Left kidney (tissue), 1 donor: ENCODE measurements at regions not wholly inside any gene's neighbourhood (a gene's known extent, or its start where the extent isn't known, plus 50 kb on each side); places are given as distances from the start of the nearest gene placed in this dataset.
"Not testable (repeated sequence)": the region's sequence is repeated elsewhere in the genome, so short reads cannot be mapped to it uniquely, and the experiment has no call there.

ENCODE experiments used
- DNase-seq: peaks from one replicate; pipeline ENCODE4 v3.0.0-alpha.2; 2013

GRCh38 chr6:114648847-114649246 lies 306.0 kb upstream of the HS3ST5 start:
- DNase-seq: no peak

GRCh38 chr6:114638341-114638740 lies 295.5 kb upstream of the HS3ST5 start:
- DNase-seq: no peak

- DNase-seq: no peak
These were observed 291.2 kb upstream of the HS3ST5 start for GRCh38 chr6:114634016-114634415.

GRCh38 chr6:114626226-114626625 lies 283.4 kb upstream of the HS3ST5 start:
- DNase-seq: not testable (repeated sequence)

GRCh38 chr6:114619621-114620200 lies 276.9 kb upstream of the HS3ST5 start:
- no peak for DNase-seq

- no peak for DNase-seq
These were observed 268.9 kb upstream of the HS3ST5 start for GRCh38 chr6:114611696-114612095.

GRCh38 chr6:114608091-114608490 lies 265.3 kb upstream of the HS3ST5 start:
- no peak for DNase-seq

GRCh38 chr6:114605656-114606055 lies 262.8 kb upstream of the HS3ST5 start:
- DNase-seq: no peak

GRCh38 chr6:114600381-114600780 lies 257.6 kb upstream of the HS3ST5 start:
- DNase-seq: no peak

- DNase-seq: no peak
These were observed 252.8 kb upstream of the HS3ST5 start for GRCh38 chr6:114595591-114595990.

- no peak for DNase-seq
These were observed 252.4 kb upstream of the HS3ST5 start for GRCh38 chr6:114595186-114595585.

GRCh38 chr6:114592506-114592905 lies 249.7 kb upstream of the HS3ST5 start:
- no peak for DNase-seq

- no peak for DNase-seq
These were observed 245.9 kb upstream of the HS3ST5 start for GRCh38 chr6:114588726-114589125.

GRCh38 chr6:114586298-114586697 lies 243.5 kb upstream of the HS3ST5 start:
- DNase-seq: no peak

GRCh38 chr6:114581293-114581692 lies 238.5 kb upstream of the HS3ST5 start:
- DNase-seq: no peak

GRCh38 chr6:114580882-114581281 lies 238.1 kb upstream of the HS3ST5 start:
- no peak for DNase-seq

- DNase-seq: no peak
These were observed 236.7 kb upstream of the HS3ST5 start for GRCh38 chr6:114579486-114579885.

GRCh38 chr6:114577109-114577508 lies 234.3 kb upstream of the HS3ST5 start:
- DNase-seq: no peak

GRCh38 chr6:114576330-114576729 lies 233.5 kb upstream of the HS3ST5 start:
- DNase-seq: no peak

- no peak for DNase-seq
These were observed 226.8 kb upstream of the HS3ST5 start for GRCh38 chr6:114569669-114570068.

- no peak for DNase-seq
These were observed 221.6 kb upstream of the HS3ST5 start for GRCh38 chr6:114564302-114564933.

- DNase-seq: no peak
These were observed 216.6 kb upstream of the HS3ST5 start for GRCh38 chr6:114559419-114559818.

- no peak for DNase-seq
These were observed 215.3 kb upstream of the HS3ST5 start for GRCh38 chr6:114558153-114558552.

- DNase-seq: no peak
These were observed 214.1 kb upstream of the HS3ST5 start for GRCh38 chr6:114556846-114557488.
